CD4-positive, alpha-beta T cell (primary cell): ENCODE measurements at regions not wholly inside any gene's neighbourhood (a gene's known extent, or its start where the extent isn't known, plus 50 kb on each side); places are given as distances from the start of the nearest gene placed in this dataset.
A peak's percentile ranks its signal among the peaks of the same experiment; 100 is the strongest.
"Not testable (repeated sequence)": the region's sequence is repeated elsewhere in the genome, so short reads cannot be mapped to it uniquely, and the experiment has no call there.

ENCODE experiments used
- ATAC-seq: fragments of 200-7000 bp; cut with Tn5 transposase; one replicate; pipeline ENCODE4 v1.10.0; 2022; ENCODE audit warnings: mild to moderate bottlenecking; ENCODE audit not compliant: poor library complexity
- CTCF ChIA-PET: fragments of 350-600 bp; sonication (Branson Sonifier 250); formaldehyde crosslinking; loops from one replicate; lab custom pipeline; 2021; ENCODE audit warnings: antibody characterized with exemption, inconsistent platforms; lab: Charles Lee
- POLR2A ChIA-PET: fragments of 350-600 bp; sonication (Branson Sonifier 250); formaldehyde crosslinking; loops from one replicate; lab custom pipeline; 2021; ENCODE audit warnings: antibody characterized with exemption, inconsistent platforms; lab: Charles Lee
- DNase-seq, 14 experiments: peaks; one replicate each; pipeline ENCODE4 v3.0.0-alpha.2; 2013 to 2020; ENCODE audit warnings: mixed read lengths in 2 of 14
- H3K27ac ChIP-seq, 2 donors: one replicate each; pipeline versions ENCODE4 v1.5.1 to v1.7.0; 2013; ENCODE audit warnings: low read length in 2 of 2, low read depth in 1 of 2, mild to moderate bottlenecking in 1 of 2
- H3K27me3 ChIP-seq, 2 experiments: 1 replicate in 1 of 2; 2 replicates in 1 of 2; pipeline versions ENCODE4 v1.6.1 to v1.7.0; 2013; ENCODE audit warnings: low read length in 2 of 2, control low read depth in 1 of 2, mild to moderate bottlenecking in 1 of 2, moderate library complexity in 1 of 2; ENCODE audit not compliant: insufficient read depth in 2 of 2, control insufficient read depth in 1 of 2
- H3K36me3 ChIP-seq: one replicate; pipeline ENCODE4 v1.6.1; 2013; ENCODE audit warnings: low read length, control low read depth; ENCODE audit not compliant: insufficient read depth
- H3K4me1 ChIP-seq: one replicate; pipeline ENCODE4 v1.6.1; 2013; ENCODE audit warnings: low read length, control low read depth; ENCODE audit not compliant: insufficient read depth
- H3K4me3 ChIP-seq: one replicate; pipeline ENCODE4 v1.5.1; 2013; ENCODE audit warnings: mild to moderate bottlenecking, low read length, moderate library complexity
- H3K9me3 ChIP-seq, 2 experiments: 1 replicate in 1 of 2; 2 replicates in 1 of 2; pipeline versions ENCODE4 v1.6.1 to v1.7.0; 2013; ENCODE audit warnings: low read length in 2 of 2, mild to moderate bottlenecking in 2 of 2, control low read depth in 1 of 2, moderate library complexity in 1 of 2; ENCODE audit not compliant: control insufficient read depth in 1 of 2, insufficient read depth in 1 of 2
- H3K27ac Mint-ChIP-seq: one replicate; pipeline ENCODE4 v1.8.0; 2020; ENCODE audit warnings: mixed read lengths
- H3K27me3 Mint-ChIP-seq: one replicate; pipeline ENCODE4 v1.8.0; 2021; ENCODE audit warnings: mixed read lengths
- H3K36me3 Mint-ChIP-seq: one replicate; pipeline ENCODE4 v1.8.0; 2021; ENCODE audit warnings: low read depth, mixed read lengths
- H3K4me1 Mint-ChIP-seq: one replicate; pipeline ENCODE4 v1.8.0; 2021; ENCODE audit warnings: low read depth, mixed read lengths
- H3K4me3 Mint-ChIP-seq: one replicate; pipeline ENCODE4 v1.8.0; 2020; ENCODE audit warnings: mild to moderate bottlenecking, mixed read lengths
- H3K9me3 Mint-ChIP-seq: one replicate; pipeline ENCODE4 v1.8.0; 2020; ENCODE audit warnings: mixed read lengths
- intact Hi-C, 2 experiments: fragments of 100-400 bp; cut with DNase I in 1 of 2; cut with micrococcal nuclease in 1 of 2; formaldehyde crosslinking; loops; one replicate each; pipeline versions ENCODE4 v1.15.1 to v1.9.0; 2023 to 2025; cut with DNase I, micrococcal nuclease
- TF ChIP-seq, protein P1 (sequence below): fragments of 200-600 bp; IDR thresholded peaks from one replicate; pipeline ENCODE4 v1.8.0; 2022; ENCODE audit warnings: antibody characterized with exemption, mild to moderate bottlenecking

DNA sequence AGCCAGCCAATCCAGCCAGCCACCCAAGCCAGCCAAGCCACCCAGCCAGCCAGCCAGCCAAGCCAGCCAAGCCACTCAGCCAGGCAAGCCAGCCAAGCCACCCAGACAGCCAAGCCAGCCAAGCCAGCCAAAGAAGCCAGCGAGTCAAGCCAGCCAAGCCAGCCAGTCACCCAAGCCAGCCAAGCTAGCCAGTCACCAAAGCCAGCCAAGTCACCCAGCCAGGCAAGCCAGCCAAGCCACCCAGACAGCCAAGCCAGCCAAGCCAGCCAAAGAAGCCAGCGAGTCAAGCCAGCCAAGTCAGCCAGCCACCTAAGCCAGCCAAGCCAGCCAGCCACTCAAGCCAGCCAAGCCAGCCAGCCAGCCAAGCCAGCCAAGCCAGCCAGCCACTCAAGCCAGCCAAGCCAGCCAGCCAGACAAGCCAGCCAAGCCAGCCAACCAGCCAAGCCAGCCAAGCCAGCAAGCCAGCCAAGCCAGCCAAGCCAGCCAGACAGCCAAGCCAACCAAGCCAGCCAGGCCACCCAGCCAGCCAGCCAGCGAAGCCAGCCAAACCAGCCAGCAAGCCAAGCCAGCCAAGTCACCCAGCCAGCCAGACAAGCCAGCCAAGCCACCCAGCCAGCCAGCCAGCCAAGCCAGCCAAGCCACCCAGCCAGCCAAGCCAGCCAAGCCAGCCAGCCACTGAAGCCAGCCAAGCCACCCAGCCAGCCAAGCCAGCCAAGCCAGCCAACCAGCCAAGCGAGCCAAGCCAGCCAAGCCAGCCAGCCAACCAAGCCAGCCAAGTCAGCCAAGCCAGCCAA lies 198.8 kb downstream of the GOLGA6L6 start:
- H3K27ac ChIP-seq, H3K27me3 Mint-ChIP-seq, H3K36me3 Mint-ChIP-seq, H3K36me3 ChIP-seq, H3K27me3 ChIP-seq, ATAC-seq, H3K27ac Mint-ChIP-seq, CTCF ChIA-PET, H3K4me3 ChIP-seq, H3K4me1 ChIP-seq, POLR2A ChIA-PET, H3K9me3 Mint-ChIP-seq, H3K4me3 Mint-ChIP-seq, H3K4me1 Mint-ChIP-seq: not testable (repeated sequence)
- intact Hi-C loops: loop anchor here in 1 of 2 experiments (5.0 to 10.0 kb wide), 2 partner anchors 35 to 58 kb away; no protein-coding TSS in a partner anchor
- H3K9me3 ChIP-seq: peaks cover 0 to 87% of the 10 kb centered on the region in 2 experiments
- peak in 1 of 14 experiments; percentile 25 for DNase-seq

DNA sequence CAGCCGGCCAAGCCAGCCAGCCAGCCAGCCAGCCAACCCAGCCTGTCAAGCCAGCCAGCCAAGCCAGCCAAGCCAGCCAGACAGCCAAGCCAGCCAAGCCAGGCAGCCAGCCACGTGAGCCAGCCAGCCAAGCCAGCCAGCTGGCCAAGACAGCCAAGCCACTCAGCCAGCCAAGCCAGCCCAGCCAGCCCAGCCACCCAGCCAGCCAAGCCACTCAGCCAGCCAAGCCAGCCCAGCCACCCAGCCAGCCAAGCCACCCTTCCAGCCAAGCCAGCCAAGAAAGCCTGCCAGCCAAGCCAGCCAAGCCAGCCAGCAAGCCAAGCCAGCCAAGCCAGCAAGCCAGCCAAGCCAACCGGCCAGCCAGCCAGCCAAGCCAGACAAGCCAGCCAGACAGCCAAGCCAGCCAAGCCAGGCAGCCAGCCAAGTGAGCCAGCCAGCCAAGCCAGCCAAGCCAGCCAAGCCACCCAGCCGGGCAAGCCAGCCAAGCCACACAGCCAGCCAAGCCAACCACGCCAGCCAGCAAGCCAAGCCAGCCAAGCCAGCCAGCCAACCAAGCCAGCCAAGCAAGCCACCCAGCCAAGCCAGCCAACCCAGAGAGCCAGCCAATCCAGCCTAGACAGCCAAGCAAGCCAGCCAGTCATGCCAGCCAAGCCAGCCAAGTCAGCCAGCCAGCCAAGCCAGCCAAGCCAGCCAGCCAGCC lies 199.5 kb downstream of the GOLGA6L6 start:
- peak in 8 of 14 experiments; percentile 17 to 58 (median 50) for DNase-seq
- intact Hi-C loops: loop anchor here in 1 of 2 experiments (5.0 to 10.0 kb wide), 2 partner anchors 35 to 57 kb away; no protein-coding TSS in a partner anchor
- no peak overlapping the region for H3K27ac Mint-ChIP-seq
- no peaks in the 10 kb centered on the region for H3K36me3 ChIP-seq
- no peaks in the 10 kb centered on the region for H3K4me1 Mint-ChIP-seq
- ATAC-seq: no peak
- no peaks in the 10 kb centered on the region for H3K27me3 Mint-ChIP-seq
- TF ChIP-seq, protein P1, sequence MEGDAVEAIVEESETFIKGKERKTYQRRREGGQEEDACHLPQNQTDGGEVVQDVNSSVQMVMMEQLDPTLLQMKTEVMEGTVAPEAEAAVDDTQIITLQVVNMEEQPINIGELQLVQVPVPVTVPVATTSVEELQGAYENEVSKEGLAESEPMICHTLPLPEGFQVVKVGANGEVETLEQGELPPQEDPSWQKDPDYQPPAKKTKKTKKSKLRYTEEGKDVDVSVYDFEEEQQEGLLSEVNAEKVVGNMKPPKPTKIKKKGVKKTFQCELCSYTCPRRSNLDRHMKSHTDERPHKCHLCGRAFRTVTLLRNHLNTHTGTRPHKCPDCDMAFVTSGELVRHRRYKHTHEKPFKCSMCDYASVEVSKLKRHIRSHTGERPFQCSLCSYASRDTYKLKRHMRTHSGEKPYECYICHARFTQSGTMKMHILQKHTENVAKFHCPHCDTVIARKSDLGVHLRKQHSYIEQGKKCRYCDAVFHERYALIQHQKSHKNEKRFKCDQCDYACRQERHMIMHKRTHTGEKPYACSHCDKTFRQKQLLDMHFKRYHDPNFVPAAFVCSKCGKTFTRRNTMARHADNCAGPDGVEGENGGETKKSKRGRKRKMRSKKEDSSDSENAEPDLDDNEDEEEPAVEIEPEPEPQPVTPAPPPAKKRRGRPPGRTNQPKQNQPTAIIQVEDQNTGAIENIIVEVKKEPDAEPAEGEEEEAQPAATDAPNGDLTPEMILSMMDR: no peak
- H3K4me1 ChIP-seq: peaks cover 5% of the 10 kb centered on the region
- no peak overlapping the region for H3K4me3 ChIP-seq
- no peak overlapping the region for H3K27ac ChIP-seq
- peaks cover 3% of the 10 kb centered on the region for H3K9me3 Mint-ChIP-seq
- POLR2A ChIA-PET: no interaction called here
- CTCF ChIA-PET: no interaction called here
- peaks cover 0 to 5% of the 10 kb centered on the region in 2 experiments for H3K27me3 ChIP-seq
- H3K9me3 ChIP-seq: peaks cover 2 to 83% of the 10 kb centered on the region in 2 experiments
- no peak overlapping the region for H3K4me3 Mint-ChIP-seq
- H3K36me3 Mint-ChIP-seq: no peaks in the 10 kb centered on the region

DNA sequence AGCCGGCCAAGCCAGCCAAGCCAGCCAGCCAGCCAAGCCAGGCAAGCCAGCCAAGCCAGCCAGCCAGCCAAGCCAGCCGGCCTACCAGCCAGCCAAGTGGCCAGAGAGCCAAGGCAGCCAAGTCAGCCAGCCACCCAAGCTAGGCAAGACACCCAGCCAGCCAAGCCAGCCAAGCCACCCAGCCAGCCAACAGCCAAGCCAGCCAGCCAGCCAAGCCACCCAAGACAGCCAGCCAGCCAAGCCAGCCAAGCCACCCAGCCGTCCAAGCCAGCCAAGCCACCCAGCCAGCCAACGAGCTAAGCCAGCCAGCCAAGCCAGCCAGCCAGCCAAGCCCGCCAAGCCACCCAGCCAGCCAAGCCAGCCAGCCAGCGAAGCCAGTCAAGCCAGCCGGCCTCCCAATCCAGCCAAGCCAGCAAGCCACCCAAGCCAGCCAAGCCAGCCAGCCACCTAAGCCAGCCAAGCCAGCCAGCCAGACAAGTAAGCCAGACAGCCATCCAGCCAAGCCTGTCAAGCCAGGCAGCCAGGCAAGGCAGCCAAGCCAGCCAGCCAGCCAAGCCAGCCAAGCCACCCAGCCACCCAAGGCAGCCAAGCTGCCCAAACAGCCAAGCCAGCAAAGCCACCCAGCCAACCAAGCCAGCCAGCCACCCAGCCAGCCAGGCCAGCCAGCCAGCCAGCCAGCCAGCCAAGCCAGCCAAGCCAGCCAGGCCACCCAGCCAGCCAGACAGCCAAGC lies 200.5 kb downstream of the GOLGA6L6 start:
- intact Hi-C loops: loop anchor here in 1 of 2 experiments (5.0 to 10.0 kb wide), 2 partner anchors 36 to 56 kb away; no protein-coding TSS in a partner anchor
- Mint-ChIP-seq H3K36me3 (no peaks in the 10 kb centered on the region), H3K27me3 (no peaks in the 10 kb centered on the region), H3K9me3 (peaks cover 6% of the 10 kb centered on the region), H3K4me1 (no peaks in the 10 kb centered on the region), H3K27ac (no peak overlapping the region), H3K4me3 (no peak overlapping the region)
- ChIA-PET POLR2A (no interaction called here), CTCF (no interaction called here)
- Histone ChIP-seq H3K27ac (no peak overlapping the region), H3K27me3 (peaks cover 0 to 5% of the 10 kb centered on the region in 2 experiments), H3K4me3 (no peak overlapping the region), H3K4me1 (peaks cover 5% of the 10 kb centered on the region), H3K36me3 (no peaks in the 10 kb centered on the region), H3K9me3 (peaks cover 3 to 78% of the 10 kb centered on the region in 2 experiments)
- DNase-seq: peak in 8 of 14 experiments; percentile 21 to 64 (median 51)
- no peak for ATAC-seq
- TF ChIP-seq, protein P1: no peak
